Heart right ventricle (tissue), 16 donors: ENCODE measurements at regions not wholly inside any gene's neighbourhood (a gene's known extent, or its start where the extent isn't known, plus 50 kb on each side); places are given as distances from the start of the nearest gene placed in this dataset.
A peak's percentile ranks its signal among the peaks of the same experiment; 100 is the strongest.

Experiments used
- ATAC-seq, 8 donors: fragments of 200-7000 bp; cut with Tn5 transposase; one replicate each; pipeline ENCODE4 v1.9.1; 2020; ENCODE audit warnings: mild to moderate bottlenecking in 8 of 8, moderate library complexity in 8 of 8, moderate number of reproducible peaks in 1 of 8
- DNase-seq, 2 donors: peaks; one replicate each; pipeline ENCODE4 v3.0.0-alpha.2; 2020
- H3K27ac ChIP-seq, 10 donors: fragments of 200-600 bp; sonication (generic) in 2 of 10; one replicate each; pipeline versions ENCODE4 v1.5.0 to v1.8.0; 2020 to 2022; ENCODE audit warnings: mild to moderate bottlenecking in 3 of 10
- H3K27me3 ChIP-seq, 7 donors: fragments of 200-600 bp; one replicate each; pipeline ENCODE4 v1.8.0; 2021 to 2022; ENCODE audit warnings: mild to moderate bottlenecking in 2 of 7
- H3K36me3 ChIP-seq, 9 donors: fragments of 200-600 bp; sonication (generic) in 1 of 9; one replicate each; pipeline versions ENCODE4 v1.5.0 to v1.8.0; 2020 to 2022; ENCODE audit warnings: mild to moderate bottlenecking in 2 of 9
- H3K4me1 ChIP-seq, 9 donors: fragments of 200-600 bp; sonication (generic) in 1 of 9; one replicate each; pipeline versions ENCODE4 v1.5.0 to v1.8.0; 2020 to 2022; ENCODE audit warnings: mild to moderate bottlenecking in 4 of 9
- H3K4me3 ChIP-seq, 10 donors: fragments of 200-600 bp; sonication (generic) in 2 of 10; one replicate each; pipeline versions ENCODE4 v1.5.0 to v1.8.0; 2020 to 2022; ENCODE audit warnings: mild to moderate bottlenecking in 7 of 10, moderate library complexity in 2 of 10
- H3K9me3 ChIP-seq, 11 donors: fragments of 200-600 bp in 10 of 11; sonication (generic) in 2 of 11; one replicate each; pipeline versions ENCODE4 v1.5.0 to v1.8.0; 2013 to 2022; ENCODE audit warnings: mild to moderate bottlenecking in 2 of 11, control low read depth in 1 of 11, moderate library complexity in 1 of 11
- CTCF ChIP-seq, 9 donors: fragments of 200-600 bp; sonication (generic) in 2 of 9; IDR thresholded peaks; one replicate each; pipeline versions ENCODE4 v1.5.0 to v1.8.0; 2021 to 2022; ENCODE audit warnings: antibody characterized with exemption in 9 of 9, mild to moderate bottlenecking in 5 of 9, moderate library complexity in 1 of 9
- WGBS, 2 donors: extraction: QIAGEN DNeasy Blood & Tissue Kit; methylation state at CpG; one replicate each; pipeline ENCODE4 v1.1.7; 2013; ENCODE audit warnings: inconsistent platforms in 1 of 2; 5-methylcytosine and 5-hydroxymethylcytosine counted together
- intact Hi-C, 10 donors: fragments of 100-400 bp; cut with DNase I; formaldehyde crosslinking; loops; one replicate each; pipeline versions ENCODE4 v1.11.1 to v1.14.2; 2022
- donor health status: Arrhythmogenic right ventricular cardiomyopathy.
- donor health status: ischemic (EF 13 %, LVEDD 7.1; RV severe dilation, severe dysfunction).
- donor health status: healthy with polysubstance abuse.
- donor health status: DM: no; HTN: yes; CAD: no.
- donor health status: DM: no; HTN: no; CAD: no.
- donor health status: ischemic (EF 25% LVEDD 6.9; RV normal size, moderate dysfunction).
- donor health status: ischemic (EF 25% LVEDD 5.7; RV mildly dilated, moderate dysfunction).
- donor health status: healthy.
- donor health status: DM: yes; HTN: yes; CAD: no.
- donor health status: Ischemic cardiomyopathy.
- donor health status: ischemic (EF 35%, LVEDD 5.7; RV mildly dilated, moderate dysfunction).
- donor health status: nonischemic (EF 11% LVEDD 7.7; RV severe dilation, severe dysfunction).
- donor health status: DM: yes; HTN: yes; CAD: no.
- donor health status: PGD.
- donor health status: ischemic (EF 29% LVEDD 5.4; RV normal size, mild dysfunction).
- donor health status: nonischemic (EF 23%, LVEDD 6.1; RV moderate dilation, normal function).

GRCh38 chr12:39173726-39174125 lies 268.3 kb upstream of the CPNE8 start:
- Histone ChIP-seq H3K27ac (no peak overlapping the region), H3K4me3 (no peak overlapping the region), H3K36me3 (no peaks in the 10 kb centered on the region), H3K27me3 (no peaks in the 10 kb centered on the region), H3K4me1 (no peaks in the 10 kb centered on the region), H3K9me3 (no peaks in the 10 kb centered on the region)
- no peak for ATAC-seq
- no peak for DNase-seq
- 38 to 46% methylated on average over 2 of the region's 2 CpGs for WGBS, 2 donors
- no peak for TF ChIP-seq CTCF (IDR thresholded peaks at IDR 0.05)
- intact Hi-C loops: no loop called here

GRCh38 chr12:39165338-39165737 lies 259.9 kb upstream of the CPNE8 start:
- Histone ChIP-seq H3K27me3 (no peaks in the 10 kb centered on the region), H3K9me3 (peaks cover 0 to 4% (median 0%) of the 10 kb centered on the region in 11 donors), H3K4me1 (no peaks in the 10 kb centered on the region), H3K36me3 (no peaks in the 10 kb centered on the region), H3K27ac (no peak overlapping the region), H3K4me3 (no peak overlapping the region)
- ATAC-seq: no peak
- TF ChIP-seq CTCF (IDR thresholded peaks at IDR 0.05): no peak
- no peak for DNase-seq
- intact Hi-C loops: no loop called here

- intact Hi-C loops: no loop called here
- TF ChIP-seq CTCF (IDR thresholded peaks at IDR 0.05): no peak
- WGBS, 2 donors: 50 to 52% methylated on average over 4 of the region's 4 CpGs
- H3K36me3 ChIP-seq: no peaks in the 10 kb centered on the region
- H3K9me3 ChIP-seq: peaks cover 0 to 4% (median 0%) of the 10 kb centered on the region in 11 donors
- no peaks in the 10 kb centered on the region for H3K27me3 ChIP-seq
- ATAC-seq (no peak), DNase-seq (no peak)
- no peak overlapping the region for H3K27ac ChIP-seq
- H3K4me3 ChIP-seq: no peak overlapping the region
- H3K4me1 ChIP-seq: peaks cover 0 to 4% (median 0%) of the 10 kb centered on the region in 9 donors
Measured at GRCh38 chr12:39161465-39162085, 256.2 kb upstream of the CPNE8 start.

- intact Hi-C loops: no loop called here
- peak in 1 of 2 donors; percentile 28 for DNase-seq
- peaks cover 0 to 4% (median 0%) of the 10 kb centered on the region in 11 donors for H3K9me3 ChIP-seq
- peak in 2 of 8 donors; percentile 25 to 48 for ATAC-seq
- no peak overlapping the region for H3K27ac ChIP-seq
- H3K4me1 ChIP-seq: peaks cover 0 to 4% (median 0%) of the 10 kb centered on the region in 9 donors
- no peaks in the 10 kb centered on the region for H3K36me3 ChIP-seq
- TF ChIP-seq CTCF (IDR thresholded peaks at IDR 0.05): no peak
- no peak overlapping the region for H3K4me3 ChIP-seq
- H3K27me3 ChIP-seq: no peaks in the 10 kb centered on the region
- WGBS, 2 donors: 21 to 23% methylated on average over 5 of the region's 5 CpGs
Measured at GRCh38 chr12:39157696-39158342, 252.4 kb upstream of the CPNE8 start.
